GM19240 (cell line): ENCODE measurements at regions not wholly inside any gene's neighbourhood (a gene's known extent, or its start where the extent isn't known, plus 50 kb on each side); places are given as distances from the start of the nearest gene placed in this dataset.
"Not testable (repeated sequence)": the region's sequence is repeated elsewhere in the genome, so short reads cannot be mapped to it uniquely, and the experiment has no call there.

Source experiments
- DNase-seq: peaks from one replicate; pipeline ENCODE4 v3.0.0; 2011; ENCODE audit warnings: low spot score; ENCODE audit not compliant: insufficient read length

- no peak for DNase-seq
Observed at GRCh38 chr10:4450981-4451908, 374.8 kb upstream of the AKR1E2 start.

DNA sequence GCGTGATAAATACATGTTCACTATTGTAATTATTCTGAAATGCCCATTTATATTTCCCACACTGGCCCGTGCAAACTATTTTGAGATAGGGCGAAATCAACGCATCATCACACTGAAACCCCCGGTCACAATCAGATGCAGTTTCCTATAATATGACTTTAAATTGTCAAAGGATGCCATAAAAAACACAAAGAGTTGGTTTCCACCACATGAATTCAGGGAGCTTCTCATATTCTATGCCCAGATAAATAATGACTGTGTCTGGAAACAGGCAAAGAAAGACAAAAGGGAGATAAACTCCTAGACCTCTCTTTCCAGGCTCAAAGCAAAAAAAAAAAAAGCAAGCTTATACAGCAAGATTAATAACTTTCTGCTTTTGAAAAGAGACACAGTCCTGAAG is 375.8 kb upstream of the AKR1E2 start:
- no peak for DNase-seq

- DNase-seq = no peak
Observed at GRCh38 chr10:4448030-4448429, 378.0 kb upstream of the AKR1E2 start.

DNA sequence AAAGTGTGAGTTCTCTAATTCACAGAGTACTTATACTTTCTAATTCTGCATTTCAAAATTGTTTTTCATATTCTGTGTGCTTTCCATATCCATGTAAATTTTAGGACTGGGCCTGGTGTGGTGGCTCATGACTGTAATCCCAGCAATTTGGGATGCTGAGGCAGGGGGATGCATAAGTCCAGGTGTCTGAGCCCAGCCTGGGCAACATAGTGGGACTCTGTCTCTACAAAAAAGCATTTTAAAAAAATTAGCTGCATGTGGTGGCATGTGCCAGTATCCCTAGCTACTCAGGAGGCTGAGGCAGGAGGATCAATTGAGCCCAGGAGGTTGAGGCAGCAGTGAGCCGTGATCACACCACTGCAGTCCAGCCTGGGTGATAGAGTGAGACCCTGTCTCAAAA is 382.6 kb upstream of the AKR1E2 start:
- DNase-seq = no peak

DNA sequence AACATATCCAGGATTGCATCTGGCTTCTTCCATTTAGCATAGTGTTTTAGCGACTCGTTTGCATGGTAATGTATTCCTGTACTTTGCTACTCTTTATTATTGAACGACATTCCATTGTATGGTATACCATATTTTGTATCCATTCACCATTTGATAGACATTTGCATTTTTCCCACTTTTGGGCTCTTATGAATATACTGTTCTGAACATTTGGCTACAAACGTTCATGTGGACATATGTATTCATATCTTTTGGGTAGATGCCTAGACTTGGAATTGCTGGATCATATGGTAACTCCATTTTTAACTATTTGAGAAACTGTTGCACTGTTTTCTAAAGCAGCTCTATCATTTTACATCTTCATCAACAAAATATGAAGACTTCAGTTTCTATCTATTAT is 383.7 kb upstream of the AKR1E2 start:
- no peak for DNase-seq

GRCh38 chr10:4440260-4440659 is 385.7 kb upstream of the AKR1E2 start:
- no peak for DNase-seq

- DNase-seq = no peak
Observed at GRCh38 chr10:4437791-4438190, 388.2 kb upstream of the AKR1E2 start.

- DNase-seq = no peak
Observed at GRCh38 chr10:4437061-4437460, 388.9 kb upstream of the AKR1E2 start.

DNA sequence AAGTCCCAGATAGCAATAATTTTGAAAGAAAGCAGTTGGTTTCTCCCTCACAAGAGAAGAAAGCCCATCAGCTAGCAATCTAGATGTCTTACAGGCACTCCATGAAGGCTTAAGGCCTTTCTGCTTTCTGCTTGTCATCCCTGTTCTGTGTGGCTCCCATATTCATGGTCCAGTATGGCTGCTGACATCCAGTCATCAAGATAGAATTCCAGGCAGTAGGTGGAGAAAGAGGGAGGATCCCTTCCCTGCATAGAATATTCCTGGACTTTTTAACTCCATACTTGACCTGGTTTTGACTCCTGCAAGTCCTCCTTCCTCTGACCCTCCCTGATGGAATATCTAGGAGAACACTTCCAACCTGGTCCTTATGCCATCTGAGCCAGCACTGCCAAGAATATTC is 389.9 kb upstream of the AKR1E2 start:
- no peak for DNase-seq

DNA sequence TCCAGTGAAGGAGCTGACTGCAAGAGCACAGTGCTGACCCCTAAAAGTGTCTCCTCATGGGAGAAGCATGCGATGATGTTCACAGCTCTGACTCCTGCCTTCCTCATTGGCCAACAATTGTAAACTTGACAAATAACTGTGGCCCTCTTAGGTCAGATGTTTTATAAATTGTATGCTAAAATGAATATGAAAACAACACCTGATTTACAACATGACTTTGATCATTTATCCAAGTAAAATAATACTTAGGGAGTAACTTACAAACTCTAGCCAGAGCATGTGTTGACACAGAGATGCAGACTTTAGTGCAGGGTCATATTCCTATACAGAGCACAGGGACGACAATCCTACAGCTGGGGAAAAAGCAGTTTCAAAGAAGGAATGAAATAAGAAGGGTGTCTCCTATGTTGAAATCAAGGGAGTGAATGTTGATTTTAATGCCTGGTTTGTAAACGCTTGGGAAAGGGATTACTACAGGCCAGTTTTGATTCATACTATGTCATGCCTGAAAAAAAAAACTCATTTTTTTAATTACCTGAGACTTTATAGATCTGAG is 391.4 kb upstream of the AKR1E2 start:
- DNase-seq = no peak

DNA sequence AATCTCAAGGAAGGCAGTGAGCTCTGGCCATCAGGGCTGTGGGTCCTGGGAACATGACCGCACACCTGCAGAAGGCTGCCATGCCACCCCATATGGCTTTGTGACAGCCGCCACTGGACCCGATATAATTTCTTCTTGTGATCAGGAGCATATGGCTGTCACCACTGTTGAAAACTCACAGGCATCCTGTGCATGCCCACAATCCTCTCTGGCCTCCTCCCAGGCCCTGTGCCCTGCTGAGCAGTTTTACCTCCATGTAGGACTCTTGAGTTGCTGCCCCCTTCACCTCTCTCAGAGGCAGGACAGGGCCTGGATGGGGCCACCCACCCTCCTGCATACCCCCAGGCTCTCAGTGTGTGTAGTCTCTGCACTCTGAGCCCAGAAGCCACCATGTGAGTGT is 391.9 kb upstream of the AKR1E2 start:
- DNase-seq = no peak

DNA sequence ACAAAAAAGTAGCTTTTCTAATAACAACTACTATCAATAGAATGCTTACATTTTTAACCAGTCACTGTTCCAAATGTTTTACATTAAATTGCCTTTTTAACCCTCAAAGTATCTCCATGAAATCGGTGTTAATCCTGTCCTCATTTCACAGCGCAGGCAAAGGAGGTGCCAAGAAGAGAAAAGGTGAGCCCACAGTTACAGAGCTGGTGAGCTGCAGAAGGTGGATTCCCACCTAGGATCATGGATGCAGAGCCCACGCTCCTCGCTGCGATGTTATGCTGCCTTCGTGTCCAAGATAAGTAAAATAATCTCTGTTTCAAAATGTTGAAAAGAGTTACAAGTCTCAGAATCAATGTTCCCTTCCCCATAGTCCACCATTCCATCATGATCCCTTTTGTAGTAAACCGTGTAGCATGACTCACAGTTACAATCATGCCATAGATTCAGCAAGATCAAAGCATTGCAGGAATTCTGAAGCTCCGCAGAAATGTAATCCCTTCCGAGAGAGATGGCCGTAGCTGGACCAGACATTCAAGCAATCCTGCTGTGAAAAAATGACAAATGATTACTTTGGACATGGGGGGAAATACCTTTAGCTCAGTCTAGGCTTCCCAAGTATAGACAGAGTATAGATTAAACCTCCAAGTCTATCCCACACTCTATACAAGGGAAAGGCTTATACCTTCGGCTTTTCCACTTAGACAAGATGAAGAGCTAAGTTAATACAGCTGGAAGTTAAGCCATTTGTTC is 394.7 kb upstream of the AKR1E2 start:
- DNase-seq = no peak

DNA sequence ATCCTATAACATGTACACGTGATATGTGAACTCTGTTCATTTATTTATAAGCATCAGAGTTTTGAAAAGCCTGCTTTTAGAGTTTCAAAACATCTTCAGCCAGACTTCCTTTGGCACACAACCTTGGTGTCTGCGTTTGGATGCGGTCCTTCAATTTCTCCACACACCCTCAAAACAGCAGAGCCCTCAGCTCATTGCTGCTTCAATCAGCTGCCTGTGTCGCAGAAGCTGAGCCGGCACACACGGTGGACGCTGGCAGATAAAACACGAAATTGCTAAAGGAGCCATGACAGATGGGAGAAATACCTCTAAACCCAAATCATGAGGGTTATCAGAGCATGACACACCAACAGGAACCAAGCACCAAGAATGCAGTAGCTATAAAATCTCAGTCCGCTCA is 396.4 kb upstream of the AKR1E2 start:
- no peak for DNase-seq

DNA sequence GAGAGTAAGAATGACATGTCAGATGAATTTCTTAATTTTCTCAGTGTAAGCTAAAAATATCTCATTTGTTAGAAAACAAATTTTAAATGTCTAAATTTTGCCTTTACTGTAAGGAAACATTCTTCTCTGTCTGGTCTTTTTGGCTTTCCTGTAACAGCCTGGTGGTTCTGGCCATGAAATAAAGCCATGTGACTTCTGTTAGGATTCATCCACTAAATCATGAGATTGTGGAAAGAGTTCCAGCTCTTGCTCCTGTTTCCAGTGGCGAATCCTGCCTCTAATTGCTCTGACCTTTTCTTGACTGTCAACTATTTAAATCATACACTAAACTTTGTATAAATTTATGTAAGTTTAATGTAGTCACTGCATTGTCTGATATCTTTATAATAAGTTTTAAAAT is 398.5 kb upstream of the AKR1E2 start:
- no peak for DNase-seq

DNA sequence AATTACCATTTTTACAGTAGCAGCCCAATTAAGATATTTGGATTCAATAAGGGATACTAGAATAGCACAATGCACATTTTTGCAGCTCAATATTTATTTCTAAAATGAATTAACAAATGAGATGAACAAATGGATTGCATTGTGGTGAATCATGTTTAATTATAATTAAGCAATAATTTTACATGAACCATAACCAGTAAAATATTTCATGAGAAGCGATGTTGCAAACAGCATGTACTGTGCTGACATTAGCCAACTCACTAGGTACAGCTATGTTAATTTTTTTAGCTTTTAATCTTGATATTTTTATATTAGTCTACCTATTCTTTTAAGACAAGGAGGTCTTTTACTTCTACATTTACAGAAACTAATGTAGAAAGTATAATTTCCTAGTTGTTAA is 399.1 kb upstream of the AKR1E2 start:
- no peak for DNase-seq

- no peak for DNase-seq
Observed at GRCh38 chr10:4409319-4409718, 416.7 kb upstream of the AKR1E2 start.

DNA sequence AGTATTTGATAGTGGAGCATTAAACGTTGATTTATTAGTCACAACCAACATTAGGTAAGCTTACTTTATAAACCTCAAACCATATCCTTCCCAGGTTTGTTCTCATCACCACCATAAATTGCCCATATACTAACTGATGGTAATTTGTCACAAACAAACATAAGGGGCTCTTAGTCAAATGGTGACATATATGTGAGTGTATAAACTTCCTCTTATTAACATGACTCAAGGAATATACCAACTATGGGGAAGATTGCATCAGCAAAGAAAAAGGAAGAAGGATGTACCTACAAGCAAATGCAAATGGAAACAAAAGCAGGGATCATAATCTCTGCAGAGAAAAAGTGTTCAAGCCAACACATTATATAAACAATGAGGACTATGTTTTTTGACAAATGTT is 418.2 kb upstream of the AKR1E2 start:
- no peak for DNase-seq

- no peak for DNase-seq
Observed at GRCh38 chr10:4405828-4406227, 420.2 kb upstream of the AKR1E2 start.

- no peak for DNase-seq
Observed at GRCh38 chr10:4403638-4404252, 422.3 kb upstream of the AKR1E2 start.

DNA sequence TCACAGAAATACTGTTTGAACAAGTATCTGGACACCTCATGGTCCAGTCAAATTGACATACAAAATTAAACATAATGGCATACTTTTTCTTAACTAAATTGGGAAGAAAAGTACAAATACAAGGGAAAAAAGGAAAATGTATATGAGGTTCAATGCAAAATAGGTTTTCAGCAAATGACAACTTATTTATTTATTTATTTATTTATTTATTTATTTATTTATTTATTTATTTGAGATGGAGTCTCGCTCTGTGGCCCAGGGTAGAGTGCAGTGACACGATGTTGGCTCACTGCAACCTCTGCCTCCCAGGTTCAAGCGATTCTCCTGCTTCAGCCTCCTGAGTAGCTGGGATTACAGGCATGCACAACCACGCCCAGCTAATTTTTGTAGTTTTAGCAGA is 424.9 kb upstream of the AKR1E2 start:
- not testable (repeated sequence) for DNase-seq

DNA sequence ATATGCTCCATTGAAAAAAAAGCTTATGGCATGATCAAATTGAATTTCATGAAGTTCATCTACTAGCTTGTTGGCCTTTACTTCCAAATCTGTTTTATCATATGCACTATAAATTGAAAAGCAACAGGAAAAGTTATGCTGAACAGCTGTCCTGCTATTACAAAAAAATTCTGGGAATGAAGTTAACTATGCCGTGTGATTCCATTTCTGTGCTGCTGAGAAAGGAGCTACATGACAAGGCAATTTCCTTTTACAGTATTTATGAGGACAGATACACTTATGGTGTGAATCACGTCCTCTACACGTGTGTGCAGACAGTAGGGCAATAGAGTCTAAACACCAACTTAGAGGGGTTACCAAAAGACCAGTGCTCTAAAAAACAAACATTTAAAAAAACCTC is 426.5 kb upstream of the AKR1E2 start:
- no peak for DNase-seq

GRCh38 chr10:4398602-4399001 is 427.4 kb upstream of the AKR1E2 start:
- no peak for DNase-seq
